Glomerular visceral epithelial cell (primary cell): ENCODE measurements at regions not wholly inside any gene's neighbourhood (a gene's known extent, or its start where the extent isn't known, plus 50 kb on each side); places are given as distances from the start of the nearest gene placed in this dataset.

ENCODE experiments used
- DNase-seq: peaks from one replicate; pipeline ENCODE4 v3.0.0-alpha.2; 2016; ENCODE audit errors: extremely low spot score

DNA sequence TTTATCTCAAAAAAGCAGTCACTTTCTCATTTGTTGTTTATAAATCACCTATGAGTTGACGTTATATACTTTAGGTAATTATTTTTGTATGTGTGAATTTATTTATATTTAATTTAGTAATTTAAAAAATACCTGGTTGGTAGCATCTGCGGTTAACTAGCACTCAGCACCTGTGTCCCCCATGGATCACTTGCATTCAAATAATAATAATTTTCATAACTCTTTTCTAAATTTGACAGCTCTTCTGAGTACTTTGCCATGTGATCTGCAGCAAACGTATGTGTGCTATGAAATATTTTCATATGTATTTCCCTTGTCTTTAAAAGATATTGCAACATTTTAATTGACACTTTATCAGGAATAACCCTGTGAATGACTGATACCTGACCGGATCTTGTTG is 88.1 kb downstream of the CMPK2 start:
- no peak for DNase-seq

DNA sequence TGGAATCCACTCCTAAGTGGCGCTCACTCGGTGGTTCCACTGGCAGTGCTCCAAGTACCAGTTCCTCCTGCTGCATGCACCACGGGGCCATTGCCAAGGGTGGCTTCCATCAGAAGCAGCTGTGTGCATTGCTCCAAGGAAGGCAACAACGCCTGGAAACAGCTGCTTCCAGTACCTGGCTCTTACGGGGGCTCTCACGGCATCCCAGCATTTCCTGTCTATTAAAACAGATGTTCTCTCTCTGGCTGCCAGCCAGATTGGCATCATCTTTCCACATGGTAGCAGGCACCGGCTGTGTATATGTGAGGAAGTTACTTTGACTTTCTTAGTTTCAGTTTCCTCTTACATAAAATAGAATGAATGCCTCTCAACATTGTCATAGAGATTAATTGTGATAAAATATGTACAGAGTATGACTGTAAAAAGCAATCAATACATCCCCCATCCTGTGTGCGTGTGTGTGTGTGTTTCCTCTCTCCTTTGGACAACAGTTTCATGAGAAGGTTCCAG is 84.9 kb downstream of the CMPK2 start:
- DNase-seq: no peak

DNA sequence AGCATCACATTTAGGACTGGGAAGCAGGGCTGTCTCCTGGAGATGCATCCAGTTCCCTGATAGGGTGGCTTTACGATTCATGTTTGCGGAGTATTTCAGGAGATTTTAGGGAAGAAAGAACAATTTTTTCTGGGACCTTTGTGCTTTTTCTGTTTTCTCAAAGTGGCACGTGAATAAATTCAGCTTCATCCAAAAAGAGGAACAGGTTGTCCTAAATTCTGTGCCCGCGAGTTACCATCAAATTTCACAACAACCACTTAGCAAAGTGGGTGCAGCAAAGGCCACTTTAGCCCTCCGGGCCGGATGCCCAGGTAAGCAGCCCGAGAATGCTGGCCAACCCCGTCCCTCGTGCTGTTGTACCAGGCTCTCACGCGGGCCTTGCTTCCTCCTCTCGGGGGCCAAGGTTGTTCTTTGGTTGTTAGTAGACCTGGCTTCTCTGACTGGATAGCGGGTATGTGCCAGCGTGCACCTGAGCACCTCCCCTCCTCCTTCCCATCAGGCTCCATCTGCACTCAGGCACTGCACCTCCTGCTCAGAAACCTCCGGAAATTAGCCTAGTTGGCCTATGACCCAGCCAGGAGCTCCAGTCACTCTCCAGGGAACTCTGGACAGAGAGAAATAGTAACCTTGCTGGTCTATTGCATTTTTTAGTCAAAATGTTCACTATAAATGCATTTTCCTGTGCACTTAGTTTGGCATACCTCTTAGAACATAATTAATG is 83.0 kb downstream of the CMPK2 start:
- no peak for DNase-seq

- DNase-seq: no peak
These were observed 82.5 kb downstream of the CMPK2 start for GRCh38 chr2:6783238-6783614.

GRCh38 chr2:6784291-6784690 is 81.4 kb downstream of the CMPK2 start:
- DNase-seq: no peak

DNA sequence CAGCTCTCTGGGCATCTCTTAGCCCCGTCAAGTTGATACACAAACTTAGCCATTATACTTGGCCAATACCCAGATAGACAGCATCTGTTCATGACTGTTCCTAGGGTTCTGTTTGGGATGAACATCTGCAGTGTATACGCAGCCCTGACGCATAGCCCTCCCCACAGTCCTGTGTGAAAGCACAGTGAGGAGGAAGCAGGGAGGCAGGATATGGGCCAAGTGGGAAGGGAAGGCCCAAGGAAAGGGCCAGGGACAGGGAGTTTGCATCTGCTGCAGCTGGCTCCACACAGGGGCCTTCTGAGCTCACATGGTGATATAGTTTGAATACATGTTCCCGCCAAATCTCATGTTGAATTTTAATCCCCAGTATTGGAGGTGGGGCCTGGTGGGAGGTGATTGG is 80.2 kb downstream of the CMPK2 start:
- DNase-seq: no peak

- DNase-seq: no peak
These were observed 78.3 kb downstream of the CMPK2 start for GRCh38 chr2:6787376-6787775.

- DNase-seq: no peak
These were observed 77.1 kb downstream of the CMPK2 start for GRCh38 chr2:6788614-6789013.

DNA sequence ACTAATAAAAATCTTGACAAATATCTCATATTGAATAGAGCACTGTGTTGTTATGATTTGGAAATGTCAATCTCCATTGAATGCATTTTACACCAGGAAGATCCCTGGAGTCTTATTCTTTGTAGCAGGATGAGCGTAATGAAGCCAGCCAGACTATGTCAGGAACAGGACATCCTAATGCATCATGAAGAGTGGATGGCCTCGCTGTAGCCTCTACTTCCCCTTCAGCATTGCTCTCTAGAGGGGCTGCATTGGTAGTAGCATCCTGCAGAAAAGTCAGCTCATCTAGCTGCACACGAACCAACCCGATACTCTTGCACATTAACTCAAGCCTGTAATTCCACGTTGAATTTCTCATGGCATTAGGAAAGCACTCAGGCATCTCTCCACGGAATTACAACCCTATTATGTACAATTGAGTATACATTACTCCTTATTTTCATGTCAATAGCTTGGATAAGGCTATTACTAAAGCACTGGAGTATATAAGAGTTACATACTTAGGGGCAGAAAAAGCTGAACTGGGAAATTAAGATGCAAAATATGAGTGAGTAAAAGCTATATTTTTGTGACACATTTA is 76.1 kb downstream of the CMPK2 start:
- no peak for DNase-seq

- no peak for DNase-seq
These were observed 74.0 kb downstream of the CMPK2 start for GRCh38 chr2:6791682-6792081.

GRCh38 chr2:6792883-6793282 is 72.8 kb downstream of the CMPK2 start:
- no peak for DNase-seq

DNA sequence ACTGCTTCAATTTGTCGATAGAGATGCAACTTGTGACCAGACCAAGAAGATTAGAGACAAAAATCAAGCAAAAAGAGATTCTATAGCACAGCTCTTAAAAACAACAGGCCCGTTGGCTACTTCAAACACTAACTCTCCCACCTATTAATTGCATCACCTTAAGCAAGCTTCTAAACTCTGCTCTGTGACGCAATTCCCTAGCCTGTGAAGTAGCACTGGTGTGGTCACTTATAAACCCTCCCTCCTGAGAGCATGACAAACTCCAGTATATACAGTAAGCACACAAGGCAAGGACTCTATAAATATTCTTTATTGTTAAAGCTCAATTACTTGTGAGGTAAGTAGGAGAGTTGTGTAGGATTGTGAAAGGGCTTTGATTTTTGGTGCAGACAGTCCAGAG is 72.3 kb downstream of the CMPK2 start:
- no peak for DNase-seq

- no peak for DNase-seq
These were observed 71.8 kb downstream of the CMPK2 start for GRCh38 chr2:6793913-6794312.

DNA sequence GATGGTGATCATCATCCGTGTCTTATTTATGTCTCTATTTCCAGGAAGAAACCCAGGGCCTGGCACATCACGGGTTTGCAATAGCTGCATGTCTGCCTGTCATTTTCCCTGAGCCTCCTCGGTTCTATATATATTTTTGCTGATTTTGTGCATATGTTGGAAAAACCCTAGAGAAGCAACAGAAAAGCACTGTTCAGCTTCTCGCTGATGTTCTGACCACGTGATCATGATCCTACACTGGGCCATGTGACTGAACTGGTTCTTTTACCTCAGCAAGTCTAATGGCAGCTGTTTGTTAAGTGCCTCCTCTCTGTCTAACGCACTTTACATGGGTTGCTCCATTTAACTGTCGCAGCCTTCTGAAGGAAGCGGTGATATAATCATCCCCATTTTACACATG is 71.3 kb downstream of the CMPK2 start:
- DNase-seq: no peak
